GM21619 (cell line): ENCODE measurements at regions not wholly inside any gene's neighbourhood (a gene's known extent, or its start where the extent isn't known, plus 50 kb on each side); places are given as distances from the start of the nearest gene placed in this dataset.
A peak's percentile ranks its signal among the peaks of the same experiment; 100 is the strongest.

Experiments used
- ATAC-seq: cut with Tn5 transposase; IDR thresholded peaks from one replicate; pipeline ENCODE4 v1.9.1; 2021; ENCODE audit not compliant: unreplicated experiment

DNA sequence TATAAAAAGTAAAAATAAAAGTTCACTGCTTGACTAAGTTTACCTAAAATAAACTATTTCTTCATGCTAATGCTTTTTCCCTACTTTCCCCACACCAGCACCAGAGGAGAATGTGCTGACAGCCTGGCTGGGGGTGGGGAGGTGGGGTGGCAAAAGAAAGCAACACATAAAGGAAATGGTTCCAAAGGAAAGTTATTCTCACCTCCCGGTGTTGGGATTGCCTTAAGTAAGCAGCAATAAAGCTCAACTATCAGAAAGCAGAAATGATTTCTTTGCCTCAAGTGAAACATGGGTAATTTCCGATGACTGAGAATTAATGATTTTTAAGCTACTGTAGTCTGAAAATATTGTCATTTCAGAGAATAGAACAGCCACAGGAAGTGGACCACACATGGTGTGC is 84.5 kb upstream of the DKK2 start:
- no peak for ATAC-seq

- no peak for ATAC-seq
Measured at GRCh38 chr4:107117726-107118125, 81.6 kb upstream of the DKK2 start.

- no peak for ATAC-seq
Measured at GRCh38 chr4:107115185-107115847, 79.2 kb upstream of the DKK2 start.

- ATAC-seq = no peak
Measured at GRCh38 chr4:107114059-107114458, 77.9 kb upstream of the DKK2 start.

DNA sequence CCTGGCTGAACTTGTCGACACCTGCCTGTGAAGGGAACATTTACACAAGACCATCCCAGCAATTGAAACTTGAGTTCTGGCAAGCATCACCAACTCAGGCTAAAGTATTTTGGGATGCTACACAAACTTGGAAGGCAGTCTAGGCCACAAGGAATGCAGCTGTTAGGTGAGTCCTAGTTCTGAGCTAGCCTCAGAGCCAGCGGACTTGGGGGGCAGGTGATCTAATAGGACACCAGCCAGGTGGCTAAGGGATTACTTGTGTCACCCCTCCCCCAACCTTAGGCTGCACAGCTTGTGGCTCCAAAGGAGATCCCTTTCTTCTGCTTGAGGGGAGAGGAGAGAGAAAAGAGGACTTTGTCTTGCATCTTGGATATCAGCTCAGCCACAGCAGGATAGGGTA is 62.3 kb upstream of the DKK2 start:
- ATAC-seq = no peak

GRCh38 chr4:107094976-107095375 is 58.9 kb upstream of the DKK2 start:
- ATAC-seq = no peak

GRCh38 chr4:107094332-107094731 is 58.2 kb upstream of the DKK2 start:
- peak; percentile 85 for ATAC-seq
